Esophagus (tissue), 2 donors: ENCODE measurements at regions not wholly inside any gene's neighbourhood (a gene's known extent, or its start where the extent isn't known, plus 50 kb on each side); places are given as distances from the start of the nearest gene placed in this dataset.

ENCODE experiments used
- H3K27ac ChIP-seq, 2 donors: one replicate each; pipeline ENCODE4 v1.5.1; 2013; ENCODE audit warnings: low read depth in 2 of 2, mild to moderate bottlenecking in 2 of 2, inconsistent platforms in 1 of 2, low read length in 1 of 2, moderate library complexity in 1 of 2
- H3K27me3 ChIP-seq, 2 donors: one replicate each; pipeline ENCODE4 v1.6.1; 2013; ENCODE audit warnings: low read length in 2 of 2, control low read depth in 1 of 2, mild to moderate bottlenecking in 1 of 2; ENCODE audit not compliant: insufficient read depth in 2 of 2, control insufficient read depth in 1 of 2
- H3K36me3 ChIP-seq, 2 donors: one replicate each; pipeline ENCODE4 v1.6.1; 2013; ENCODE audit warnings: low read length in 1 of 2; ENCODE audit not compliant: control insufficient read depth in 2 of 2, insufficient read depth in 2 of 2
- H3K4me1 ChIP-seq, 2 donors: one replicate each; pipeline ENCODE4 v1.6.1; 2013; ENCODE audit warnings: low read length in 1 of 2; ENCODE audit not compliant: control insufficient read depth in 2 of 2, insufficient read depth in 2 of 2
- H3K4me3 ChIP-seq, 2 donors: one replicate each; pipeline ENCODE4 v1.5.1; 2013; ENCODE audit warnings: low read length in 2 of 2, mild to moderate bottlenecking in 2 of 2, low read depth in 1 of 2, moderate library complexity in 1 of 2
- H3K9me3 ChIP-seq, 2 donors: one replicate each; pipeline ENCODE4 v1.6.1; 2013; ENCODE audit warnings: mild to moderate bottlenecking in 2 of 2, low read depth in 1 of 2, low read length in 1 of 2, moderate library complexity in 1 of 2; ENCODE audit not compliant: control insufficient read depth in 2 of 2, insufficient read depth in 1 of 2
- WGBS, 2 donors: extraction: QIAGEN DNeasy Blood & Tissue Kit; methylation state at CpG; one replicate each; pipeline ENCODE4 v1.1.7; 2013; 5-methylcytosine and 5-hydroxymethylcytosine counted together
- donor health status: healthy with polysubstance abuse.
- donor health status: Bipolar disorder and iron deficiency.

DNA sequence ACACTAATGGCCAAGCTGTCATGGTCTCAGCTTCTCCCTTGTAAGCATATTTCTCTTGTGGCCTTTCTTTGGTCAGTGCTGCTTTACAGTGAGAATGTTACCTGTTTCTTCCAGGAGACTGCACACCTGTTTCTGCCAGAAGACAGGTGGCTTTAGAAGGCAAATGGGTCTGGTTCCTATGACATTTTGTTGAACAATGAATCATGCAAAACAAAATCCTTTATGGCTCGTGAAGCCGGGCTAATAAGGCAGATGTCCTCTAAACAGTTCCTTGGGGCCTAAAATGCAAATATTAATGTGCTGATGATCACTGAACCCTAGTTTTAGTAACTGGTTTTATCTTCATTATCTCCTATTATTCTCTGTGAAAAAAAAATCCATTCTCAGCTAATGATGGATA, 927.6 kb downstream of the GALC start:
- Histone ChIP-seq H3K4me1 (no peaks in the 10 kb centered on the region), H3K9me3 (no peaks in the 10 kb centered on the region), H3K36me3 (no peaks in the 10 kb centered on the region), H3K27me3 (no peaks in the 10 kb centered on the region), H3K27ac (no peak overlapping the region), H3K4me3 (no peak overlapping the region)
- 84 to 85% methylated on average over 2 of the region's 2 CpGs for WGBS, 2 donors

DNA sequence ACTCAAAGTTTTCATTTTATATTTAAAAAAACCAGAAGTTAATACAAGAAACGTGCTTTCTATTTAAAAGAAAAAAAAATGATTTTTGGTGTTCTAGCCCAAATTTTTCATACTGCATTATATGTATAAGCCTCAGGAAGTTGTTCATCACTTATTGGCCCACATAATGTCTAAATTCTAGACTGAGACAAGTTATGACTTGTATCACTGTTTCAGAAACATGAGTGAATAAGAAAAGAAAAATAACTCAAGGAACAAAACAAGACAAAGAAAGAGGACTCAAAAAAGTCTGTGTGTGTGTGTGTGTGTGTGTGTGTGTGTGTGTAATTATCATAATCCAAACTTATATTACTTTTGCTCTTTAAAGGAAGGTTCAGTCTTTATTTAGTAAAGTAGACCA, 929.8 kb downstream of the GALC start:
- Histone ChIP-seq H3K4me3 (no peak overlapping the region), H3K36me3 (no peaks in the 10 kb centered on the region), H3K4me1 (no peaks in the 10 kb centered on the region), H3K9me3 (no peaks in the 10 kb centered on the region), H3K27ac (no peak overlapping the region), H3K27me3 (no peaks in the 10 kb centered on the region)
- 44 to 47% methylated on average over 1 of the region's 1 CpG for WGBS, 2 donors

DNA sequence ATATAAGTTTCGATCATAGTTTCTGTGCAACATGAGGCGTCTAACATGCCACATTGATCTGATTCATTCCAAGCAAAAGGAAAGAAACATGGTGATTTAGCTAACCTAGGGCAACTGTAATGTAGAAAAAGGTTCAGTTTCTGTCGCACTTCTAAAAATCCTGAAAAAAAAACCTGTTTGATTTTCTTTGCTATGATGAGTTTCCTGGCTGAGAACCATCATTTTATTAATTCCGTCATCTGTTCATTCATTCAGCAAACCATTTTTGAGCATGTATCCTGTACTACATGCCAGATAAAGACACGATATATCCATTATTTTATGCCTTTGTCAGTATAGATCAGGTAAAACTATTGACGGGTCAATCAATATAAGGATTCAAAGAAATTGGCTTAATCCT, 932.6 kb downstream of the GALC start:
- no peak overlapping the region for H3K27ac ChIP-seq
- no peaks in the 10 kb centered on the region for H3K9me3 ChIP-seq
- 90 to 92% methylated on average over 6 of the region's 6 CpGs for WGBS, 2 donors
- H3K4me3 ChIP-seq, result no peak overlapping the region
- H3K36me3 ChIP-seq, result no peaks in the 10 kb centered on the region
- H3K4me1 ChIP-seq, result no peaks in the 10 kb centered on the region
- H3K27me3 ChIP-seq, result no peaks in the 10 kb centered on the region

DNA sequence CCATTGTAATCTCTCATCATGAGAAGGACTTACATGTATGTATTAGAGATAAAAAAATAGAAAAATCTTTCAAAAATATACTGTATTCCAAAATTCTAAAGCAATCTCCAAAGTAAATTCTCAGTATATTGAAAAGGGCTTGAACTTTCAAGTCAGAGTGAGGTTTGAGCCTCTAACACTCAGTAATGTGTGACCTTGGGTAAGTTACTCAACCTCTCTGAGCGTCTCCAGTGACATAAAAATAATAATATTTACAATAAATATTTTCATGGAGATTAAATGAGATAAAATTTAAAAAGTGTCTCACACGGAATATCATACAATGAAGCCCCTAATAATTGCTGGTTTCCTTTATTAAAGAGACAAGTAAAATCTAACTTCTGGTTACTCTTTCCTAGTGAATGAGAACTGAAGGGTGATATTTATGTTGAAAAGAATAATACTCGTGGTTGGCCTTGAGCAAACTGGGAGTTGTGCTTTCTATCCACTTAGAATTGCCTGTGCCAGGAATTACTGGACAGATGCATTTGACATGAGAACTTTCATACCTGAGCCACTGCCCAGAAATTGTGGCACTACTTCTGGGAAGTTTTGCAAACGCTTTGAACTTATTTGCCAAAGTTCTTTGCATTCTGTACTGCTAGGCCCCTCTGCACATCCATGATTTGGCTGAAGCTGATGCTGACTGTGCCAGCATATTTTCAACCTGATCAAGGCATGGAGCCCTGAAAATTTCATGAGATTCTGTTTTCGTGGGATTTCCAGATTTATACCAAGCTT, 933.7 kb downstream of the GALC start:
- H3K9me3 ChIP-seq, result no peaks in the 10 kb centered on the region
- 50 to 53% methylated on average over 5 of the region's 5 CpGs for WGBS, 2 donors
- no peak overlapping the region for H3K4me3 ChIP-seq
- no peaks in the 10 kb centered on the region for H3K4me1 ChIP-seq
- no peak overlapping the region for H3K27ac ChIP-seq
- no peaks in the 10 kb centered on the region for H3K27me3 ChIP-seq
- no peaks in the 10 kb centered on the region for H3K36me3 ChIP-seq

DNA sequence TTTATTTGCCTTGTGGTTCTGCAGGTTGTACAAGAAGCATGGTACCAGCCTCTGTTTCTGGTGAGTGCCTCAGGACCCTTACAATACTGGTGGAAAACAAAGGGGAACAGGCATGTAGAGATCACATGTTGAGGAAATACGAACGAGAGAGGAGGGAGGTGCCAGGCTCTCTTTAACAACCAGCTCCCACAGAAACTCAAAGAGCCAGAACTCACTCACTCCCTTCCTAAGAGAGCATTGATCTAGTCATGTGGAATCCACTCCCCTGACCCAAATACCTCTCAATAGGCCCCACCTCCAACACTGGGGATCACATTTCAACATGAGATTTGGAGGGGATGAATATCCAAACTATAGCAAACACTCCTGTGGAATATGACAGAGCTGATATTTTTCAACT, 938.0 kb downstream of the GALC start:
- Histone ChIP-seq H3K4me1 (no peaks in the 10 kb centered on the region), H3K4me3 (no peak overlapping the region), H3K27me3 (no peaks in the 10 kb centered on the region), H3K9me3 (no peaks in the 10 kb centered on the region), H3K36me3 (no peaks in the 10 kb centered on the region), H3K27ac (no peak overlapping the region)
- WGBS, 2 donors, result 62 to 80% methylated on average over 2 of the region's 2 CpGs

DNA sequence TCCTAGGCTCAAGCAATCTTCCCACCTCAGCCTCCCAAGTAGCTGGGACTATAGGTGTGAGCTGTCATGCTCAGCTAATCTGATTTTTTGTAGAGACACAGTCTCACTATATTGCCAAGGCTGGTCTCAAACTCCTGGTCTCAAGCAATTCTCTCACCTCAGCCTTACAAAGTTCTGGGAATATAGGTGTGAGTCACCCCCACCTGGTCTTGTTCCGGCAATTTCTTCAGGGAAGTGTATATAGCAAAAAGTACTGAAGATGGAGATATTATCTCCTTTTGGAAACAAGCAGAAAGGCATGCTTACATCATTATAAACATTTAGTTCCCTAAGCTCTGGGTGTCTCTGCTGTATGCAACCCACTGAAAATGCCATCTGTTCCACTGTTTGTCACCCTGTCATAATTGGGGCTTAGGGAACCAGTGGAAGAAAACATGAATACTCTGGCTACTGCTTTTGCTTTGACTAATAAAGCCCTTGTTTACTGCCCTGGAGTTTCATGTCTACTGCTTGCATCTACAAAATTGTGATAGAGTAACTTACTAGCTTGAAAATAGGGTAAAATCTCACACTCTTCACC, 940.2 kb downstream of the GALC start:
- no peaks in the 10 kb centered on the region for H3K9me3 ChIP-seq
- no peaks in the 10 kb centered on the region for H3K27me3 ChIP-seq
- no peak overlapping the region for H3K27ac ChIP-seq
- H3K36me3 ChIP-seq, result no peaks in the 10 kb centered on the region
- no peaks in the 10 kb centered on the region for H3K4me1 ChIP-seq
- WGBS, 2 donors, result 87 to 88% methylated on average over 1 of the region's 1 CpG
- no peak overlapping the region for H3K4me3 ChIP-seq

DNA sequence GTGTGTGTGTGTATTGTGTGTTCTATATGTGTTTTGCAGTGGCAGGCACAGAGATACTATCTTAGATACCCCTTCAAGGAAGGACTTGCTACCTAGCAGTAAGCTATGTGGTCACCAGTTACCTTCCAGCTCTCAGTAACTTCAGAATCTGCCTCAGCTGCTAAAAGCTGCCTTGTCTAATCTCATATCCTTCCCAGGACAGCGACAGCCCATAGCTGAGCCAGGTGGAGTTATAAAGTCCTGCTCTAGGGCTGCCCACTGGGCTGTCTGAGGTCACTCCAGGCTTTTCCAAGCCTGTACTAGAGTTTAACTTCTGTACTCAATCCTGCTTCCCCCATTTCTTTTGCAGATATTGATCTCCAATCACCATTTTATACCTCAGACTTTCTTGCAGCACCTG, 942.6 kb downstream of the GALC start:
- no peaks in the 10 kb centered on the region for H3K36me3 ChIP-seq
- H3K9me3 ChIP-seq, result no peaks in the 10 kb centered on the region
- no peak overlapping the region for H3K4me3 ChIP-seq
- H3K4me1 ChIP-seq, result no peaks in the 10 kb centered on the region
- WGBS, 2 donors, result 33 to 54% methylated on average over 1 of the region's 1 CpG
- no peak overlapping the region for H3K27ac ChIP-seq
- no peaks in the 10 kb centered on the region for H3K27me3 ChIP-seq

DNA sequence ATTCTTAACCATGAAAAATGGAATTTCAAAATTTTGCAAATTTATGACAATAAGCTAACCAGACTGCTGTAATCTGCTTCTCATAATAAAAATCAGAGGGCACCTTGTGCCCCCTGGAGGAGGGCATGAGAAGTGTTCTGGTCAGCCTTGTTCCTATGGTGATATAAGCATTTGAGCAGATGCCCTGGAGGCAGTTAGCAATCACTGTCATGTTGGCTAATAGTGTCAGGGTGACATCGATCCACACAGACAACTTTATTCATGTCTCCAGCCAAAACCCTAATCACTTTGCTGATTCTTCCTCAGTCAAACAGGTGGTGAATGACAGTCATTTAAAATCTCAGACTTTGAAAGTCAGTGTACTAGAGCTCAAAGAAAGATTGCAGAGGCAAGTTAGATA, 943.0 kb downstream of the GALC start:
- 28 to 38% methylated on average over 1 of the region's 1 CpG for WGBS, 2 donors

DNA sequence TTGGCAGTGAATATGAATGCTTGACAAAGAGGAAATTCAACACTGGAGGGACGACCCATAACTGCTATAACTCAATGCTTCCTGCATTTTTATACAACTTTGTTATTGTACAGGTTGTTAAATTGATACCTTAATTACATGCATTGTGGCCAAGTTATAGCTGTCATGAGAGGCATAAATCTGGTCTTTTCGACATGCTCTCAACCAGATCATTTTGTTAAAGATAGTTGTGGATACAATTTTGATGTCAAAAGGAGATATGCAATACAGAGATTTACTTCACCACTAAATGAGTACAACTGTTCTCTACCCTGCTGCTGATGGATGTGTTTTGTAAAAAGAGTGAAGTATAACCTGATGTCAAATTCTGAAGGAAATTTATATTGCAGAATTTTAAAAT, 946.0 kb downstream of the GALC start:
- Histone ChIP-seq H3K27me3 (no peaks in the 10 kb centered on the region), H3K4me1 (no peaks in the 10 kb centered on the region), H3K36me3 (no peaks in the 10 kb centered on the region), H3K9me3 (no peaks in the 10 kb centered on the region), H3K4me3 (no peak overlapping the region), H3K27ac (no peak overlapping the region)
- WGBS, 2 donors, result 69% methylated on average over 2 of the region's 2 CpGs

More for the DNA sequence above, 943.0 kb downstream of the GALC start:
- Histone ChIP-seq H3K4me3 (no peak overlapping the region), H3K27ac (no peak overlapping the region), H3K9me3 (no peaks in the 10 kb centered on the region), H3K27me3 (no peaks in the 10 kb centered on the region), H3K4me1 (no peaks in the 10 kb centered on the region), H3K36me3 (no peaks in the 10 kb centered on the region)

DNA sequence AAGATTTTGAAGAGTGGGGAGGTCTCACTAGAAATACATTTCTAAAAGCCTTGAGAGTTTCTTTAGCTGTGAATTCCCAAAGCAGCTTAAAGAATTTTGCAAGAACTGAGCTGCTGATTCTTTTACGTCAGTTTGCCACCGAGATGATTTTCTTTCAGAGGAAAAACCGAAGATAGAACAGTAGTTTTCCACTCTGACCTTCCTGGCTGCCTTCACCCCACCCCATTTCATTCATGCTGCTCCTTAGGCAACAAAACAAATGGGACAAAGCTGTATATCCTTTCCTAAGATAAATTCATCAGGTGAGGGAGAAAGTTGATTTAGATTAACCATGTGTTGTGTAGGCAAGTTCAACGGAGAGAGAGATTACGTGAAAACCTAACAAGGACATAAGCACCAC, 947.0 kb downstream of the GALC start:
- WGBS, 2 donors, result 74 to 83% methylated on average over 5 of the region's 5 CpGs
- Histone ChIP-seq H3K27me3 (no peaks in the 10 kb centered on the region), H3K36me3 (no peaks in the 10 kb centered on the region), H3K9me3 (no peaks in the 10 kb centered on the region), H3K4me3 (no peak overlapping the region), H3K27ac (no peak overlapping the region), H3K4me1 (no peaks in the 10 kb centered on the region)
